ENCODE measurements at regions not wholly inside any gene's neighbourhood (a gene's known extent, or its start where the extent isn't known, plus 50 kb on each side); places are given as distances from the start of the nearest gene placed in this dataset.
A peak's percentile ranks its signal among the peaks of the same experiment; 100 is the strongest.

DNA sequence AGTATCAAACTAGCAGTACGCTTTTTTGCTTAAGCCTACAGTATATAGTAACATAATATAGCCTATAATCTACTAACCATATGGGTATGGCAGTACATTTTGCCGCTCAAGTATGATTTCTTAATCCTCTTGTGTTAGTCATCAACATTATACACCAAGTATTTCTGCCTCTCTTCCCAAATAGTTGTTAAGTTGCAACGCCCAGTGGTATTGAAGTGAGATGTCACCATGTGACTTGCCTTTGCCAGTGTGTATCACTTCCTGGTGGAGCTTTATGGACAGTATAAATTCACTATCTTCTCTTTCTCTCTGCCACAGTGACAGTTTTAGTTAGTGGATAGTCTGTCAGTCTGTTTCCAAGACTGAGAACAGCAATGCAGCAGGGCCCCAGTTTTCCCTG, 535.5 kb downstream of the PDHA2 start:
- no peaks in the 10 kb centered on the region for H3K9me3 ChIP-seq (replicated peaks; ENCODE audit: control insufficient read depth, insufficient read depth, low read length)
- no peak for FAIRE-seq
- dilution Hi-C loops (cut with MboI; ENCODE audit: extremely low pct_ligation_motif_present, low sequenced_read_pairs) (no loop called here), intact Hi-C loops (cut with micrococcal nuclease) (no loop called here)
- H3K27me3 ChIP-seq (ENCODE audit: control insufficient read depth in 2 of 2, insufficient read depth in 2 of 2, low read length in 2 of 2) = no peaks in the 10 kb centered on the region
- H4K20me1 ChIP-seq (replicated peaks; ENCODE audit: control insufficient read depth, extremely low read depth, insufficient read depth, low read length) = no peaks in the 10 kb centered on the region
- no peaks in the 10 kb centered on the region for H3K4me1 ChIP-seq (ENCODE audit: control insufficient read depth, extremely low read depth, insufficient read depth, low read length)
- no peak overlapping the region for H3K4me3 ChIP-seq (replicated peaks in 1 of 3; ENCODE audit: insufficient read depth in 1 of 3, low read depth in 1 of 3, low read length in 3 of 3)
- H3K9me1 ChIP-seq (replicated peaks; ENCODE audit: control insufficient read depth, extremely low read depth, insufficient read depth, low read length) = no peaks in the 10 kb centered on the region
- H3K27ac ChIP-seq (ENCODE audit: insufficient read depth, low read depth, low read length) = no peak overlapping the region
- DNase-seq (ENCODE audit: low read depth, low spot score) = no peak
- H3K9ac ChIP-seq (replicated peaks; ENCODE audit: extremely low read depth, insufficient read depth, low read length) = no peak overlapping the region
- ChIA-PET CTCF (no interaction called here), POLR2A (no interaction called here)
- no peaks in the 10 kb centered on the region for H3K36me3 ChIP-seq (ENCODE audit: control insufficient read depth in 2 of 2, extremely low read depth in 1 of 2, insufficient read depth in 2 of 2, low read length in 2 of 2)
- no peaks in the 10 kb centered on the region for H3K79me2 ChIP-seq (ENCODE audit: control insufficient read depth, insufficient read depth, low read length)
- H2AFZ ChIP-seq (ENCODE audit: low read depth, low read length) = peak overlapping the region; percentile 50
- H3K4me2 ChIP-seq (ENCODE audit: insufficient read depth, low read length) = no peak overlapping the region
- no peak for TF ChIP-seq MYC (IDR thresholded peaks at IDR 0.05; ENCODE audit: low read depth, low read length)
- no TSS peak for BruUV-seq (replicated peaks)

DNA sequence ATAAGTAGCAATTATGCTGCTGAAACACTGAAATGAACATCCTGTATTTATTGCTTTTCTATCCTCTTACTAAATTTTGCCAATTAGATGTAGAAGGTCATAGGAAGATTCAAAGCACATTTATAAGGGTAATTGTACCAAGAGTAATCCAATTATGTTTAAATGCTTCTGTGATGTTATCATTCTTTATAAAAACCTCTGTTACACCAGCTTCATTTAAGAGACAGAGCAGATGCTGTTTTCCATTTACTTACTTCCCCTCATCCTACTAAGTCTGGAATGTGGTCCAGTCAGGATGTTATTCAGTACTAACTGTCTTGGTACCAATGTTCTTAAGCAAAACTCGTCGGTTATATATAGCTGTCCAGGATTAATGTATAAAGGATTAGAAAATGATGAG, 539.6 kb downstream of the PDHA2 start:
- dilution Hi-C loops (cut with MboI; ENCODE audit: extremely low pct_ligation_motif_present, low sequenced_read_pairs) = no loop called here
- Histone ChIP-seq H3K4me3 (replicated peaks in 1 of 3; ENCODE audit: insufficient read depth in 1 of 3, low read depth in 1 of 3, low read length in 3 of 3) (no peak overlapping the region), H3K4me1 (ENCODE audit: control insufficient read depth, extremely low read depth, insufficient read depth, low read length) (no peaks in the 10 kb centered on the region), H3K9me1 (replicated peaks; ENCODE audit: control insufficient read depth, extremely low read depth, insufficient read depth, low read length) (no peaks in the 10 kb centered on the region), H3K79me2 (ENCODE audit: control insufficient read depth, insufficient read depth, low read length) (no peaks in the 10 kb centered on the region), H3K36me3 (ENCODE audit: control insufficient read depth in 2 of 2, extremely low read depth in 1 of 2, insufficient read depth in 2 of 2, low read length in 2 of 2) (no peaks in the 10 kb centered on the region), H2AFZ (ENCODE audit: low read depth, low read length) (no peak overlapping the region), H3K4me2 (ENCODE audit: insufficient read depth, low read length) (no peak overlapping the region), H3K27ac (ENCODE audit: insufficient read depth, low read depth, low read length) (no peak overlapping the region), H4K20me1 (replicated peaks; ENCODE audit: control insufficient read depth, extremely low read depth, insufficient read depth, low read length) (no peaks in the 10 kb centered on the region), H3K9ac (replicated peaks; ENCODE audit: extremely low read depth, insufficient read depth, low read length) (no peak overlapping the region), H3K27me3 (ENCODE audit: control insufficient read depth in 2 of 2, insufficient read depth in 2 of 2, low read length in 2 of 2) (no peaks in the 10 kb centered on the region), H3K9me3 (replicated peaks; ENCODE audit: control insufficient read depth, insufficient read depth, low read length) (no peaks in the 10 kb centered on the region)
- CTCF ChIA-PET = no interaction called here
- intact Hi-C loops (cut with micrococcal nuclease) = no loop called here
- no peak for DNase-seq (ENCODE audit: low read depth, low spot score)
- no TSS peak for BruUV-seq (replicated peaks)
- TF ChIP-seq, protein P1, sequence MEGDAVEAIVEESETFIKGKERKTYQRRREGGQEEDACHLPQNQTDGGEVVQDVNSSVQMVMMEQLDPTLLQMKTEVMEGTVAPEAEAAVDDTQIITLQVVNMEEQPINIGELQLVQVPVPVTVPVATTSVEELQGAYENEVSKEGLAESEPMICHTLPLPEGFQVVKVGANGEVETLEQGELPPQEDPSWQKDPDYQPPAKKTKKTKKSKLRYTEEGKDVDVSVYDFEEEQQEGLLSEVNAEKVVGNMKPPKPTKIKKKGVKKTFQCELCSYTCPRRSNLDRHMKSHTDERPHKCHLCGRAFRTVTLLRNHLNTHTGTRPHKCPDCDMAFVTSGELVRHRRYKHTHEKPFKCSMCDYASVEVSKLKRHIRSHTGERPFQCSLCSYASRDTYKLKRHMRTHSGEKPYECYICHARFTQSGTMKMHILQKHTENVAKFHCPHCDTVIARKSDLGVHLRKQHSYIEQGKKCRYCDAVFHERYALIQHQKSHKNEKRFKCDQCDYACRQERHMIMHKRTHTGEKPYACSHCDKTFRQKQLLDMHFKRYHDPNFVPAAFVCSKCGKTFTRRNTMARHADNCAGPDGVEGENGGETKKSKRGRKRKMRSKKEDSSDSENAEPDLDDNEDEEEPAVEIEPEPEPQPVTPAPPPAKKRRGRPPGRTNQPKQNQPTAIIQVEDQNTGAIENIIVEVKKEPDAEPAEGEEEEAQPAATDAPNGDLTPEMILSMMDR (IDR thresholded peaks at IDR 0.05; ENCODE audit: extremely low read depth in 1 of 2, insufficient read depth in 1 of 2, low read depth in 1 of 2, low read length in 2 of 2) = no peak
- TF ChIP-seq POLR2A (IDR thresholded peaks at IDR 0.05; ENCODE audit: low read depth, low read length) = no peak
- TF ChIP-seq, protein P2, sequence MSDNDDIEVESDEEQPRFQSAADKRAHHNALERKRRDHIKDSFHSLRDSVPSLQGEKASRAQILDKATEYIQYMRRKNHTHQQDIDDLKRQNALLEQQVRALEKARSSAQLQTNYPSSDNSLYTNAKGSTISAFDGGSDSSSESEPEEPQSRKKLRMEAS (IDR thresholded peaks at IDR 0.05; ENCODE audit: insufficient read depth, insufficient read length) = no peak
- TF ChIP-seq MYC (IDR thresholded peaks at IDR 0.05; ENCODE audit: low read depth, low read length) = no peak
- TF ChIP-seq JUN (IDR thresholded peaks at IDR 0.05; ENCODE audit: borderline replicate concordance, insufficient read depth, insufficient read length, low read depth) = no peak
- TF ChIP-seq GATA2 (IDR thresholded peaks at IDR 0.05; ENCODE audit: insufficient read depth, insufficient read length, low read depth, low read length) = no peak
- TF ChIP-seq FOS (IDR thresholded peaks at IDR 0.05; ENCODE audit: borderline replicate concordance, insufficient read depth, low read length) = no peak
- no peak for TF ChIP-seq POLR2AphosphoS5 (IDR thresholded peaks at IDR 0.05; ENCODE audit: insufficient read depth, low read depth, low read length)
- no peak for TF ChIP-seq EZH2 (IDR thresholded peaks at IDR 0.05; ENCODE audit: borderline replicate concordance, low read depth, low read length, severe bottlenecking)
- POLR2A ChIA-PET = no interaction called here
- FAIRE-seq = no peak
